ENCODE measurements at regions not wholly inside any gene's neighbourhood (a gene's known extent, or its start where the extent isn't known, plus 50 kb on each side); places are given as distances from the start of the nearest gene placed in this dataset.

GRCh38 chr3:193836511-193836910 is 243.5 kb downstream of the OPA1 start:
- no peak overlapping the region for H2BK120ac ChIP-seq (ENCODE audit: low read depth, low read length, poor library complexity, severe bottlenecking)
- WGBS (ENCODE audit: extremely low coverage, insufficient read length, low lambda C conversion rate), result no CpG with 5 or more reads among the region's 2 CpGs
- TF ChIP-seq CTCF (conservative IDR thresholded peaks at IDR 0.05), result no peak

More at GRCh38 chr3:193836511-193836910, 243.5 kb downstream of the OPA1 start:
- H2BK15ac ChIP-seq (ENCODE audit: low read depth, low read length), result no peak overlapping the region
- no peak overlapping the region for H3K4ac ChIP-seq (ENCODE audit: low read depth, low read length)
- H3K4me1 Mint-ChIP-seq, result peaks cover 0 to 3% of the 10 kb centered on the region in 2 experiments; a peak in 1 of 4 replicates
- no peak overlapping the region for H3K56ac ChIP-seq (ENCODE audit: insufficient read length, low read depth, low read length)
- H3K79me1 ChIP-seq (ENCODE audit: insufficient read depth, low read depth, low read length, poor library complexity, severe bottlenecking), result no peaks in the 10 kb centered on the region
- H4K91ac ChIP-seq (ENCODE audit: insufficient read length, low read depth, low read length), result no peak overlapping the region
- no peak overlapping the region for H3K9ac ChIP-seq (ENCODE audit: extremely low read depth, insufficient read length, low read length)
- no peaks in the 10 kb centered on the region for H3K79me2 ChIP-seq (ENCODE audit: insufficient read depth, low read length)
- H4K5ac ChIP-seq (ENCODE audit: insufficient read length, low read depth, low read length), result no peak overlapping the region
- no peaks in the 10 kb centered on the region; a peak in 2 of 5 replicates for H3K9me3 Mint-ChIP-seq
- H4K20me1 ChIP-seq (ENCODE audit: control insufficient read depth, insufficient read depth, insufficient read length), result no peaks in the 10 kb centered on the region
- no peaks in the 10 kb centered on the region for H3K27me3 ChIP-seq (ENCODE audit: insufficient read depth, low read length)
- H2AK5ac ChIP-seq (ENCODE audit: insufficient read length, low read length), result no peak overlapping the region
- no peak overlapping the region for H2AFZ ChIP-seq (ENCODE audit: low read length)
- H2BK20ac ChIP-seq (ENCODE audit: low read depth, low read length, poor library complexity, severe bottlenecking), result no peak overlapping the region
- H3K27me3 Mint-ChIP-seq (ENCODE audit: low read depth), result peaks cover 22% of the 10 kb centered on the region
- no peak overlapping the region for H3K23ac ChIP-seq (ENCODE audit: insufficient read length, low read depth, low read length)
- no peak overlapping the region for H2BK5ac ChIP-seq (ENCODE audit: insufficient read length, low read length)
- no peak overlapping the region for H2BK12ac ChIP-seq (ENCODE audit: insufficient read length, low read depth, low read length)
- no peaks in the 10 kb centered on the region for H3K9me3 ChIP-seq (ENCODE audit: control insufficient read depth, low read depth, low read length)
- H4K8ac ChIP-seq (replicated peaks; ENCODE audit: insufficient read length, low read depth, low read length), result no peak overlapping the region
- H3K14ac ChIP-seq (ENCODE audit: insufficient read depth, low read length), result no peak overlapping the region
- no peaks in the 10 kb centered on the region for H3K23me2 ChIP-seq (ENCODE audit: insufficient read length, low read depth, low read length, poor library complexity, severe bottlenecking)
- no peaks in the 10 kb centered on the region for H3K4me1 ChIP-seq (ENCODE audit: insufficient read depth, low read length)
- no peaks in the 10 kb centered on the region; a peak in 2 of 7 replicates for H3K36me3 Mint-ChIP-seq (ENCODE audit: insufficient read depth in 1 of 3, low read depth in 3 of 3)
- H3K4me3 Mint-ChIP-seq, result no peak overlapping the region
- H3K18ac ChIP-seq (ENCODE audit: insufficient read length, low read depth, low read length), result no peak overlapping the region
- no peak overlapping the region for H3K27ac ChIP-seq (ENCODE audit: insufficient read length, low read depth, low read length)
- no peak overlapping the region for H3T11ph ChIP-seq (ENCODE audit: low read length)
- no peak overlapping the region for H3K27ac Mint-ChIP-seq
- no peak overlapping the region for H3K4me2 ChIP-seq (ENCODE audit: insufficient read depth, insufficient read length, low read length)
- no peak for DNase-seq

Data from H9 (cell line).